ENCODE measurements at regions not wholly inside any gene's neighbourhood (a gene's known extent, or its start where the extent isn't known, plus 50 kb on each side); places are given as distances from the start of the nearest gene placed in this dataset.
"Not testable (repeated sequence)": the region's sequence is repeated elsewhere in the genome, so short reads cannot be mapped to it uniquely, and the experiment has no call there.

DNA sequence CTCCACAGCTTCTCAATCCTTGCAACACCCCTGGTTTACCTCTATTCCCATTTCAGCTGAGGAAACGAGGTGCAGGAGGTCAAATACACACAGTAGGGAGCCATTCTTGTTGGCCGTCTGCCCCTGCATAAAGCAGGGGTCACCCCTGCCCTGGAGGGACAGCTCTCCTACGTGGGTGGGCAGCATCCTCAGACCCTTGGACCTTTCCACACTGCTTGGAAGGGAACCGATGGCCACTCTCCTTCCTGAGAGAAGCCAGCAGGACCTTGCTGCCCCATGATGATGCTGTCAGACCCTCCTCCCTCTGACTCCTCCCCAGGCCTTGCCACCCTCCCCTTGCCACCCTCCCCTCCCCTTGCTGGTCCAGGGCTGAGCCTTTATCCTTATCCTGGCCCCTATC is 121.1 kb upstream of the SYT13 start (continued):
- TF ChIP-seq, protein P1, sequence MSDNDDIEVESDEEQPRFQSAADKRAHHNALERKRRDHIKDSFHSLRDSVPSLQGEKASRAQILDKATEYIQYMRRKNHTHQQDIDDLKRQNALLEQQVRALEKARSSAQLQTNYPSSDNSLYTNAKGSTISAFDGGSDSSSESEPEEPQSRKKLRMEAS (IDR thresholded peaks at IDR 0.05; ENCODE audit: low read depth) = no peak
- TF ChIP-seq TCF12 (IDR thresholded peaks at IDR 0.05) = no peak

DNA sequence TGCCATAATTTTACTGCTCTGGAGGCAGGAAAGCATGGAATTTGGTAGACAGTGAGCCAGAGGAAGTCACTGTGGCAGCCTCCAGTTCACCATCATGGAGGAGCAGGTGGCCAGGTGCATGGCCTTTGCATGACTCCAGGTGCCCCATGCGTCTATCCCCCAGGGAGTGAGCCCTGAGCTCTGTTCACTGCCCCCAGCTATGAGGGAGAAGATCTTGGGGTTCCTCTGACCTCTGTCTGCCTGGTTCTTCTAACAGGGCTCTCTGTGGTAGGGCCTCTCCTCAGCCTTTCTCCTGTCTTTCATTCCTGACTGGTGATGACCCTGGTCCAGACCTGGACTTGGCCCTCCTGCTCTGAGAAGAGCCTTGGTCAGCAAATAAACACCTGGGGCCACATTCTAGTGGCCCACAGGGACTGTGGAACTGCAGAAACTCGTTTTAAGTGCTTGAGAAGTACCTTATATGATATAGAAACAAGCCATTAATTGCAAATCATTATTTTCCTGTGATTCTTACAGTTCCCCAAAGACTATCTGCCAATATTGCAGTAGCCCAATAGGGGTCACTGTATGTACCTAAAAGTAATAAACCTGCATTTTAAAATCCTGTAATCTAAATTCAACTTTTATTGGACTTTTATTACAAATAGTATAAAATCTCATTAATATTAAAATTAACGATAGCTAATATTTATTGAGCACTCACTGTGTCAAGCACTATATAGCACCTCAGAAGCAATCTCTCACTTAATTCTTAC is 120.0 kb upstream of the SYT13 start:
- Histone ChIP-seq H3K36me3 (replicated peaks in 1 of 2; ENCODE audit: control insufficient read depth in 1 of 2, insufficient read depth in 2 of 2, low read length in 1 of 2) (no peaks in the 10 kb centered on the region), H3F3A (replicated peaks; ENCODE audit: insufficient read depth) (peaks cover 9% of the 10 kb centered on the region), H3K79me2 (ENCODE audit: insufficient read depth) (no peaks in the 10 kb centered on the region), H3K27ac (ENCODE audit: low read depth in 2 of 2, low read length in 1 of 2) (no peak overlapping the region), H3K9me3 (no peaks in the 10 kb centered on the region), H2AFZ (ENCODE audit: low read depth) (no peak overlapping the region), H3K4me2 (no peak overlapping the region), H4K20me1 (ENCODE audit: insufficient read depth) (no peaks in the 10 kb centered on the region), H3K4me1 (ENCODE audit: control insufficient read depth in 1 of 2, insufficient read depth in 2 of 2, low read depth in 1 of 2, low read length in 1 of 2) (peaks cover 11 to 14% of the 10 kb centered on the region in 2 experiments; a peak in 3 of 4 replicates), H3K9ac (no peak overlapping the region), H3K27me3 (ENCODE audit: insufficient read depth) (no peaks in the 10 kb centered on the region), H3K9me2 (no peaks in the 10 kb centered on the region), H3K4me3 (ENCODE audit: low read depth in 2 of 2, low read length in 1 of 2) (no peak overlapping the region)
- 22% methylated on average over 2 of the region's 3 CpGs for WGBS (ENCODE audit: low lambda C conversion rate)
- no peak for DNase-seq
- TF ChIP-seq SMC3 (IDR thresholded peaks at IDR 0.05; ENCODE audit: low read depth, low read length) (peak; percentile 28; the same call in 1 of the 2 replicates), RAD21 (IDR thresholded peaks at IDR 0.05; ENCODE audit: low read length) (peak; percentile 68)
- TF ChIP-seq, protein P2, sequence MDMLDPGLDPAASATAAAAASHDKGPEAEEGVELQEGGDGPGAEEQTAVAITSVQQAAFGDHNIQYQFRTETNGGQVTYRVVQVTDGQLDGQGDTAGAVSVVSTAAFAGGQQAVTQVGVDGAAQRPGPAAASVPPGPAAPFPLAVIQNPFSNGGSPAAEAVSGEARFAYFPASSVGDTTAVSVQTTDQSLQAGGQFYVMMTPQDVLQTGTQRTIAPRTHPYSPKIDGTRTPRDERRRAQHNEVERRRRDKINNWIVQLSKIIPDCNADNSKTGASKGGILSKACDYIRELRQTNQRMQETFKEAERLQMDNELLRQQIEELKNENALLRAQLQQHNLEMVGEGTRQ (IDR thresholded peaks at IDR 0.05; ENCODE audit: borderline replicate concordance, low read depth, low read length) = no peak
- TF ChIP-seq, protein P3, sequence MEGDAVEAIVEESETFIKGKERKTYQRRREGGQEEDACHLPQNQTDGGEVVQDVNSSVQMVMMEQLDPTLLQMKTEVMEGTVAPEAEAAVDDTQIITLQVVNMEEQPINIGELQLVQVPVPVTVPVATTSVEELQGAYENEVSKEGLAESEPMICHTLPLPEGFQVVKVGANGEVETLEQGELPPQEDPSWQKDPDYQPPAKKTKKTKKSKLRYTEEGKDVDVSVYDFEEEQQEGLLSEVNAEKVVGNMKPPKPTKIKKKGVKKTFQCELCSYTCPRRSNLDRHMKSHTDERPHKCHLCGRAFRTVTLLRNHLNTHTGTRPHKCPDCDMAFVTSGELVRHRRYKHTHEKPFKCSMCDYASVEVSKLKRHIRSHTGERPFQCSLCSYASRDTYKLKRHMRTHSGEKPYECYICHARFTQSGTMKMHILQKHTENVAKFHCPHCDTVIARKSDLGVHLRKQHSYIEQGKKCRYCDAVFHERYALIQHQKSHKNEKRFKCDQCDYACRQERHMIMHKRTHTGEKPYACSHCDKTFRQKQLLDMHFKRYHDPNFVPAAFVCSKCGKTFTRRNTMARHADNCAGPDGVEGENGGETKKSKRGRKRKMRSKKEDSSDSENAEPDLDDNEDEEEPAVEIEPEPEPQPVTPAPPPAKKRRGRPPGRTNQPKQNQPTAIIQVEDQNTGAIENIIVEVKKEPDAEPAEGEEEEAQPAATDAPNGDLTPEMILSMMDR (IDR thresholded peaks at IDR 0.05) = peak; percentile 73
- POLR2A ChIA-PET = no interaction called here
- CTCF ChIA-PET = interaction anchor here (0.6 to 4.7 kb wide), 23 partner anchors 8 to 946 kb away, joined by 3 to 28 read pairs (median 3); no protein-coding TSS in a partner anchor

DNA sequence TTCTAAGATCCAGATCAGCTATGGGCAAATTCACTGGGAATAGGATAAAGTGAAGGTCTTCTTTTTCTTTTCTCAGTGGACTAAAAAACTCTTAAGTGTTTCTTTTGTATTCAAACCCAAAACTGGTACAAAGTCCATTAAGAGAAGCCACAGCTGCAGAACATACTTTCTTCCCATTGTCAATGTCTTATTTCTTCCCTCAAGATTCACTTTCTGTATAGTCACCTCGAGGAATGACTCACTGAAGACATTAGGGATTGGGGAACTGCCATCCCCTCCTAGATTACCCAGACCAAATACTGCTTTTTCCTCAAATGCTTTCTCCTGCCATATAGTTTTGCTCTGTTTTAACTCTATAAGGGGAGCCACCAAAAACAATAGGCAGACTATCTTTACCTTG is 117.4 kb upstream of the SYT13 start:
- CTCF ChIA-PET = interaction anchor here (1.2 to 4.7 kb wide), 4 partner anchors 32 to 368 kb away, joined by 3 to 28 read pairs (median 16); no protein-coding TSS in a partner anchor
- H3K27me3 ChIP-seq (ENCODE audit: insufficient read depth); H3K79me2 ChIP-seq (ENCODE audit: insufficient read depth); H2AFZ ChIP-seq (ENCODE audit: low read depth); POLR2A ChIA-PET; H3K9me3 ChIP-seq; H3K4me2 ChIP-seq; H3K36me3 ChIP-seq (replicated peaks in 1 of 2; ENCODE audit: control insufficient read depth in 1 of 2, insufficient read depth in 2 of 2, low read length in 1 of 2); H4K20me1 ChIP-seq (ENCODE audit: insufficient read depth); H3K4me3 ChIP-seq (ENCODE audit: low read depth in 2 of 2, low read length in 1 of 2); DNase-seq; H3K9me2 ChIP-seq; H3K9ac ChIP-seq: not testable (repeated sequence)
- H3F3A ChIP-seq (replicated peaks; ENCODE audit: insufficient read depth) = peaks cover 11% of the 10 kb centered on the region
- peak overlapping the region in 1 of 2 experiments; percentile 28; a peak in 1 of 4 replicates for H3K27ac ChIP-seq (ENCODE audit: low read depth in 2 of 2, low read length in 1 of 2)
- WGBS (ENCODE audit: low lambda C conversion rate) = 0% methylated on average over 1 of the region's 1 CpG
- H3K4me1 ChIP-seq (ENCODE audit: control insufficient read depth in 1 of 2, insufficient read depth in 2 of 2, low read depth in 1 of 2, low read length in 1 of 2) = peaks cover 0 to 19% of the 10 kb centered on the region in 2 experiments; a peak in 3 of 4 replicates
- peak; percentile 36; the same call in 1 of the 2 replicates for TF ChIP-seq FOSL2 (IDR thresholded peaks at IDR 0.05; ENCODE audit: borderline replicate concordance, low read depth)
- peak; percentile 24; the same call in 1 of the 2 replicates for TF ChIP-seq JUND (IDR thresholded peaks at IDR 0.05)
- peak; percentile 32; the same call in 1 of the 2 replicates for TF ChIP-seq TCF12 (IDR thresholded peaks at IDR 0.05)
